ENCODE measurements at regions not wholly inside any gene's neighbourhood (a gene's known extent, or its start where the extent isn't known, plus 50 kb on each side); places are given as distances from the start of the nearest gene placed in this dataset.

- TF ChIP-seq, protein P1, sequence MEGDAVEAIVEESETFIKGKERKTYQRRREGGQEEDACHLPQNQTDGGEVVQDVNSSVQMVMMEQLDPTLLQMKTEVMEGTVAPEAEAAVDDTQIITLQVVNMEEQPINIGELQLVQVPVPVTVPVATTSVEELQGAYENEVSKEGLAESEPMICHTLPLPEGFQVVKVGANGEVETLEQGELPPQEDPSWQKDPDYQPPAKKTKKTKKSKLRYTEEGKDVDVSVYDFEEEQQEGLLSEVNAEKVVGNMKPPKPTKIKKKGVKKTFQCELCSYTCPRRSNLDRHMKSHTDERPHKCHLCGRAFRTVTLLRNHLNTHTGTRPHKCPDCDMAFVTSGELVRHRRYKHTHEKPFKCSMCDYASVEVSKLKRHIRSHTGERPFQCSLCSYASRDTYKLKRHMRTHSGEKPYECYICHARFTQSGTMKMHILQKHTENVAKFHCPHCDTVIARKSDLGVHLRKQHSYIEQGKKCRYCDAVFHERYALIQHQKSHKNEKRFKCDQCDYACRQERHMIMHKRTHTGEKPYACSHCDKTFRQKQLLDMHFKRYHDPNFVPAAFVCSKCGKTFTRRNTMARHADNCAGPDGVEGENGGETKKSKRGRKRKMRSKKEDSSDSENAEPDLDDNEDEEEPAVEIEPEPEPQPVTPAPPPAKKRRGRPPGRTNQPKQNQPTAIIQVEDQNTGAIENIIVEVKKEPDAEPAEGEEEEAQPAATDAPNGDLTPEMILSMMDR (IDR thresholded peaks at IDR 0.05): no peak
- TF ChIP-seq POLR2A (IDR thresholded peaks at IDR 0.05): no peak
Measured at GRCh38 chr5:28400076-28400475, 1361.7 kb upstream of the CDH9 start.

Measured in testis (tissue), 2 donors.